Epithelial cell of prostate (primary cell): ENCODE measurements at regions not wholly inside any gene's neighbourhood (a gene's known extent, or its start where the extent isn't known, plus 50 kb on each side); places are given as distances from the start of the nearest gene placed in this dataset.

Source experiments
- DNase-seq: peaks from one replicate; pipeline ENCODE4 v3.0.0-alpha.2; 2011; ENCODE audit warnings: low read depth, low spot score
- H3K27ac ChIP-seq: fragments of 450-650 bp; 2 replicates; pipeline ENCODE4 v1.5.1; 2017; ENCODE audit warnings: mild to moderate bottlenecking

- DNase-seq: no peak
- no peak overlapping the region for H3K27ac ChIP-seq
Measured at GRCh38 chr2:238649936-238650518, 197.9 kb upstream of the TWIST2 start.

- DNase-seq: no peak
Measured at GRCh38 chr2:238650536-238650935, 197.3 kb upstream of the TWIST2 start.

GRCh38 chr2:238651306-238652052, 196.4 kb upstream of the TWIST2 start:
- H3K27ac ChIP-seq: no peak overlapping the region
- DNase-seq: no peak

More at GRCh38 chr2:238650536-238650935, 197.3 kb upstream of the TWIST2 start:
- H3K27ac ChIP-seq: no peak overlapping the region

GRCh38 chr2:238652053-238652770, 195.7 kb upstream of the TWIST2 start:
- H3K27ac ChIP-seq: no peak overlapping the region
- no peak for DNase-seq

- H3K27ac ChIP-seq: no peak overlapping the region
- DNase-seq: no peak
Measured at GRCh38 chr2:238652771-238653157, 195.1 kb upstream of the TWIST2 start.

GRCh38 chr2:238653431-238654109, 194.3 kb upstream of the TWIST2 start:
- no peak overlapping the region for H3K27ac ChIP-seq
- no peak for DNase-seq

- no peak for DNase-seq
- H3K27ac ChIP-seq: no peak overlapping the region
Measured at GRCh38 chr2:238654479-238655197, 193.2 kb upstream of the TWIST2 start.

- no peak for DNase-seq
- H3K27ac ChIP-seq: no peak overlapping the region
Measured at GRCh38 chr2:238655198-238655860, 192.6 kb upstream of the TWIST2 start.

- no peak for DNase-seq
- no peak overlapping the region for H3K27ac ChIP-seq
Measured at GRCh38 chr2:238655974-238656722, 191.7 kb upstream of the TWIST2 start.

- DNase-seq: no peak
- no peak overlapping the region for H3K27ac ChIP-seq
Measured at GRCh38 chr2:238657132-238658053, 190.5 kb upstream of the TWIST2 start.

GRCh38 chr2:238658054-238658407, 189.9 kb upstream of the TWIST2 start:
- no peak overlapping the region for H3K27ac ChIP-seq
- no peak for DNase-seq

GRCh38 chr2:238658820-238659219, 189.1 kb upstream of the TWIST2 start:
- no peak for DNase-seq
- no peak overlapping the region for H3K27ac ChIP-seq

GRCh38 chr2:238659231-238659630, 188.7 kb upstream of the TWIST2 start:
- no peak for DNase-seq
- no peak overlapping the region for H3K27ac ChIP-seq

- no peak for DNase-seq
- H3K27ac ChIP-seq: no peak overlapping the region
Measured at GRCh38 chr2:238663586-238663985, 184.3 kb upstream of the TWIST2 start.

- no peak overlapping the region for H3K27ac ChIP-seq
- no peak for DNase-seq
Measured at GRCh38 chr2:238665919-238666318, 182.0 kb upstream of the TWIST2 start.

GRCh38 chr2:238666543-238666942, 181.3 kb upstream of the TWIST2 start:
- no peak overlapping the region for H3K27ac ChIP-seq
- no peak for DNase-seq

GRCh38 chr2:238667008-238667407, 180.9 kb upstream of the TWIST2 start:
- H3K27ac ChIP-seq: no peak overlapping the region
- DNase-seq: no peak

- no peak for DNase-seq
- H3K27ac ChIP-seq: no peak overlapping the region
Measured at GRCh38 chr2:238667639-238668038, 180.2 kb upstream of the TWIST2 start.
